Right renal cortex interstitium (tissue), 3 donors: ENCODE measurements at regions not wholly inside any gene's neighbourhood (a gene's known extent, or its start where the extent isn't known, plus 50 kb on each side); places are given as distances from the start of the nearest gene placed in this dataset.

Experiments
- DNase-seq, 3 donors: peaks; one replicate each; pipeline ENCODE4 v3.0.0-alpha.2; 2013; ENCODE audit warnings: low read depth in 3 of 3, low spot score in 2 of 3

DNA sequence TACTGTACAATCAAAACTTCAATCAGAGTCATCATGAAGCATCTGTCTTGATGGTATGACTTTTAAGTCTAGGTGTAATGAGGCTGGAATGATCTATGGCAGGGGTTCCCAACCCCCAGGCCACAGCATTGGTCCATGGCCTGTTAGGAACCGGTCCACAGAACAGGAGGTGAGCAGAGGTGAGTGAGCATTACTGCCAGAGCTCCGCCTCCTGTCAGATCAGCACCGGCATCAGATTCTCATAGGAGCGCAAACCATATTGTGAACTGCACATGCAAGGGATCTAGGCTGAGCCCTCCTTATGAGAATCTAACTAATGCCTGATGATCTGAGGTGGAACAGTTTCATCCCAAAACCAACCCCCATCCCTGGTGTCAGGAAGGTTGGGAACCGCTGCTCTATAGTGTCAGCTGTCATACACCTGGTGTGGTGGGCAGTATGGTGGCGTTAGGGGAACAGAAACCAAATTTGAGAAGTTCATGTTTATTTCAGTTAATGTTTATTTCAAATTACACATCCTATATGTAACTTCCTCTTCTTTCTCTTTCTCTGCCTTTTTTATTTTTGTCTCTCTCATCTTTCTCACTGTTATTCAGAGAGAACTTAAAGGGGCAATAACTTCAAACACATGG, 432.6 kb downstream of the TNS3 start:
- DNase-seq = no peak

DNA sequence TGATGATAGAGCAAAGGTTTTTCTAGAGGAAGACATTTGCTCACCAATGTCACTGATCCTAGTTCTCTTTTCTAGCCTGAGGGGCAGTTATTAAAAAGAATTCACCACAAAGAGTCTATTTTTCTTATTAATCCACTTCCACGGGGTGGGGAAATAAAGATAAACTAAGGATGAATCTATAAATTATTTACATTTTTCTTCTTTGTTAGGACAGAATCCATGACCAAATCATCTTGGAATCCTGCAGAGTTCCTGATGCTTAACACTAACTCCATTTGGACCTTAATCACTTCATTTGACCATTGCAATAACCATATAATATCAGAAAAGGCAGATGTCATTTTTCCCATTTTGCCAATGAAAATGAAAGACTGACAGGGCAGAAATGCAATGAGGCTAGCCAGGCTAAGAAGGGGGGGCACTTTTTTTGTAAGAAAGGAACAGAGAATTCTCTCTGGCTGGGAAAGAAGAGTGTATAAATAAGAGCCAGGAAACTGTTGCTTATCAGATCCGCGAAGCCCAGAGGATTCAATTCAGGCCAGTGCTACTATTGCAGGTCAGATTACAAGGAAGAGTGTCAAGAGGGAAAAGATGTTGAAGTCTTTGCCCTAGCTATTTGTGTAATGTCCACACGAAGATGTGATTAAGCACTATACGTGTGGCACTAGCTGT, 433.2 kb downstream of the TNS3 start:
- no peak for DNase-seq

DNA sequence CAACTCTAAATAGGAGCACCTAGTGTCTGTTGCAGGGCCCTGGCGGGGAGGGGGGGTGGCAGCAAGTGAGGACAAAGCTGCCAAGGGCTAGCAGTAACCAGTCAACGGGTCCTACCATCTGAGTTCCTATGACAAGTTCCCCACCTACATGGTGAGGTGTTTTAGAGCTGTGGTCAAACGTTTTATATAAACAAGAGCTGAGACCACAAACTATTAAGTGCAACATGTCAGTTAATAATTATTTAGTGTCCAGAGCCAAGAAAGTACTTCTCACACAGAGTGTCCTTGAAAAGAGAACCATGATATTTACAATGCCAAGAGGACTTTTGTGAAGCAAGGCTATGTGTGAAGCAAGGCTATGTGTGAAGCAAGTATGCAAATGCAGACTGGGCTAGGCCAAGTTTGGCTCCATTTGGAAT, 434.7 kb downstream of the TNS3 start:
- no peak for DNase-seq

DNA sequence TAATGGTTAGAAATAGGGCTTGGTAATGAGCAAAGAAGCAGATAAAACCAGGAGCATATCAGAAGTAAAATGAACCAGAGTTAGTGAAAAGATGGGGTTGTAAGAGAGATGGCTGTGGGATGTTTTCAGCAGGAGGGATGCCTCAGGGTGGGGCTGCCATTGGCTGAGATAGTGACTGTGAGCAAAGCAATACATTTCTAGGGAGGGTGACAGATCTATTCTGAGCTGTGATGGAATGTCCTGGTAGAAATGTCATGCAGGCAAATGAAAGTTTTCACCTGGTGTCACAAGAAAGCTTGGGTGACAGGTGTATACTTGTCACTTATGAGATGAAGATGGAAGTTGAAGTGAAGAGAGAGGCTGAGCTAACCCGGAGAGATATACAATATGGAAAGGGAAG, 435.9 kb downstream of the TNS3 start:
- no peak for DNase-seq

DNA sequence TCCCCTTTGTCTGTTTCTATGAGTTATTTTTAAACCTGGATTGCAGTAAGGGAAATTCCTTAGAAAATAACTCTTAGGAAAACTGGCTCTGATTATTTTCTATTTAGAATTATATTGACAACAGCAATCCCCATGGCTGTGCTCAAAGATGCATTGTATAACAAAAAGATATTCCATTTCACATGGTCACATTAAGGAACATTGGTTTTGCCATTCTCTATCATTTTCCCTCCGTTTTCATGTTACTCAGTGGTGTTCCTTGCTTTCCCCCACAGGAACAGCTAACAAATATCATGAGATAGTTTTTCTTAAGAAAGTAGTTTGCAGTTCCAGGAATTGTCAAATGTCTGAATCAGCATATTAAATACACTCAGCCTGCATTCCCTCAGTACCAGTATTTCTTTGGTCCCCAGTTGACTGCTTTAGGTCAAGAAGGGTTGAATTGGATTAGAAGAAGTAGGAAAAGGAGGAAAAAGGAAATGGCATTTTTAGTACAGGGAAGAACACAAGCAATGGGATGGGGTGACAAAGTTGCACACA, 436.7 kb downstream of the TNS3 start:
- no peak for DNase-seq

DNA sequence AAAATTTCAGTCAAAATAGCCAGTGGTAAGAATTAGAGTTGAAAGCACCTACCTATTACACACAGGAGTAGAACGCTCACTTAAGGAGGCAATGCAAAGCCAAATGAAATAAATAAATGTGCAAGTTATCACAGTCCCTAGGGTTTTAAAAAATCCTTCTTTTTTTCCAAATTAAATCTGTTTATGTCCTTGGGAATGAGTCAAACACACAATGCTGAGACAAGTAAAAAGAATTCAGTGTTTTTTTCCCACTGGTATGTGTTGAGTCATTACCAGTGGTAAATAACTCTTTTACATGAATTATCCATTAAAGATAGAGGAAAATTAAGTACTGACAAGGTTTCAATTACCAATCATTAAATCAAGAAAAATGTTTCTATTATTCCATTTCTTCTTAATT, 438.6 kb downstream of the TNS3 start:
- no peak for DNase-seq

DNA sequence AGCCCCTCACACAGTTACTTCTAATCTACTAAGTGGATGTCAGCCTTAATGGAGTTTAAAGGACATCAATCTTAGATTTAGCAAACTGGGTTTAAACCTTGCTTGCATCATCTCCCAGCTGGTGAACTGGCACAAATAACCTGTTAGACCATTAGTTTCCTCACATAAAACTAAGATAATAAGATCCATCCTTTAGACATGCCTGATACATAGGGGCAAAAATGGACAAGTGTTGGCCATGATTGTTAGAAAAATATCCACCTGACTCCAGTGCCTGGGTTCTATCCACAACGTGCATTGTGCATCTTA, 439.1 kb downstream of the TNS3 start:
- no peak for DNase-seq

DNA sequence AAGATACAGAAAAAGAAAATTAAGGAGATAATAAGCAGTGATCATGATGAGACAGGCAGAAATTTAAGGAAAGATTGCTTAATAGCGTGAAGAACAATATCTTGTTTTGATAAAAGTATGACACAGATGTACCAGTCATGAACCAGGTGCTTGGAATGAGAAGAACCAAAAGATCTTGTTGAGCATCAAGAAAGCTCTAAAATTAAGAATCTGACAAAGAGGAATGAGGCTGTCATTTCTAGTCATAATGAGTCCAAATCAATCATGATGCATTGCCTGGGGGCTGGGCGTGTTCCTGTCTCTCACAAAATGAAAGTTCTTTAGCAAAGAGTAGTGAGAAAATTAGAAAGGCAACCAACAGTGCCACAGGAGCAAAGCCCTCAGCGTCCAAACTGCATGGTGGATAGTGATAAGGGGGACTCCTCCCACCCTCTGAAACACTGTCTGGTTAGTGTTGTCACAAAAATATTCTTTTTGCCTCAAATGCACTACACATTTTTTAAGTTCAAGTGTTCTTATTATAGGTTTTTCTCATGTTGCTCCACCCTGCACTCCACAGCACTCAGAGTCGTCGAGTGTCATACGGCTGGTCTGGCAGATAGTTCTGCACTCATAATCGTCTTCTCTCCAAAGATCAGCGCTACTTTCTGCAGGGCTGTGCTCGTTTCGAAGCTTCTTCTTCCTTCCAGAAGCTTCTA, 439.6 kb downstream of the TNS3 start:
- DNase-seq = no peak

DNA sequence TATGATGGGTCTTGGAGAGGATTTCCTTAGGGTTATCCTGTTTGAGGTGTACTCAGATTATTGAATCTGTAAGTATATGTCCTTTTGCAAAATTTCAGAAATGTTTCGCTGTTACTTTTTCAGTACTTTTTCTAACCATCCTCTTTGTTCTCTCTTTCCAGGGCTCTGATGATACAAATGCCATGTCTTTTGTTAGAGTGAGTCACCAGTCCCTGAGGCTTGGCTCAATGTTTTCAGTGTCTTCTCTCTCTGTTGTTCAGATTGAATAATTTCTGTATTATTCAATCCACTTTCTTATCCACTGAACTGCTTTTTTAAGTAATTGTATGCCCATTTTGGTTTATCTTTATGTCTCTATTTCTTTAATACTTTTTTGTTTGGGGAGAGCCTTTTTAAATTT, 449.4 kb downstream of the TNS3 start:
- no peak for DNase-seq

DNA sequence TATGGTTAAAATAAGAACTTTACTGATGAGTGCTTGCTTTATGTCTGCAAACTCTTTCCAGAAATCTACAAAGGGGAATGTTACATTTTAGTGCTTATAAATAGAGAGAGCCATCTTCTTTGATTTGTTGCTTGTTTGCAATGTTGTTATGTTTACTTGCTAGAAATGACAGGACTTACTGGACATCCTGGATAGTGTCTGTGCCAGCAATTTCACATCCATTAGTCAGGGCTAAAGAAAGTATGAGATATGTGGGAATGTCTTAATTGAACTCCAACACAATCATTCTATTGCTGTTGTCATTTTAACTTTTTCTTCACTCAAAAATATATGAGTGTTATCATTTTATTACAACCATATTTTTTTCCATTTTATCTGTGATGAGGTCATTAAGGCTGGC, 453.2 kb downstream of the TNS3 start:
- DNase-seq = no peak

DNA sequence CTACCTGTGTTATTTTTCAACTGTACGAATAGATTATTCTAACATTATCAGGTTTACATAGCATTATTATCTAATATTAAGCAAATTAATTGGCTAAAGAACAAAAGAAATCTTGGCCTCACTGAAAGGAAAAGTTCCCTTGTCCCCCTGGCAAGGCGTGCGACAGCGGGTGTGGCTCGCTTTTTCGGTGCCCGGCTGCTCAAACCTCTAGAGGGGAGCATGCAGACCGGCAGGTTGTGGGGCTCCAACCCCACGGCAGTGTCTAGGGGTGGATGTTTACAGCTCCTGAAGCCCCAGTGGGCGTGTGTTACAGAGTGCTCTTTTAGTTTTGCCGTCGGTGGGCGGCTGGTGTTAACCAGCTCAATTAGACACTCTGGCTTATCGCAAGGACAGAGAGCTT, 456.4 kb downstream of the TNS3 start:
- no peak for DNase-seq

DNA sequence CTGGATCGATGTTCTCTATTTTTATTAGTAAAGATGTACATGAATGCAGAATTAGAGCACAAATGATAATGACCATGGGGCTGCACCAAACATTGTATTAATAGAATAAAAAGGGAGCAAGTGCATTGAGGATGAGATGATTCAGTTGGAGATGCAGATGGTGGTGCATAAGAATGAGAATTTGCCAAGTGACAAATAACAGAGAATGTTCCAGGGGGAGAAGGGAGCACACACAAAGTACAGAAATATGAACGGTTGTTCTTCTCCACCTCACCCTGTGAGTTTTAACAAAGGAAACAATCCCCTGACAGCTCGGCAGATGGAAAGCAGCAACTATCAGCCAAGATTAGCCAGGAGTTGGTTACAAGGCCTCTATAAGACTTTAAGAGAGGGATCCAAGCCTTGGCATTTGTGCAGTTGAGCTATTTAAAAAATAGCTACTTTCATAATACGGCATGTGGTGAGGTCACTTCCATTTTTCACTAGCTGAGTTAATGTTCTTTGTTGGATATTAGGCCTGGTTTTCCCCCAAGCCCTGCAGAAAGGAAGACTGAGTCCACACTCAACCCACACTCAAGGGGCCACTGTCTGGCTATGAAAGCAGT, 462.5 kb downstream of the TNS3 start:
- DNase-seq = no peak

DNA sequence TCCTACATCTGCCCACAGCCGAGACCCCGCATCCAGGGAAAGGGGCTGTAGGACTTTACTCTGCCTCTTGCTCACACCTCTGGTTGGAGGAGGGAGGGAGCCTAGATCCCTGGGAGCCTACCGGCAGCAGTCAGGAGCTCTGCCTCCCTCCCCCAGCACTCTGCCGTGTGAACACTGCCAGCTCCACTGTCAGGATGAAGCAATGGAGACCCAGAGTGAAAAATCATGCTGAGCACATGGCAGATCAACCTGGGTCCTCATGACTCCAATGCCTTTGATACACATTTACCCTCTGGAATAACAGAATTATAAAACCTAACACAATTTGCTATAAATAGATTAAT, 477.7 kb downstream of the TNS3 start:
- no peak for DNase-seq

DNA sequence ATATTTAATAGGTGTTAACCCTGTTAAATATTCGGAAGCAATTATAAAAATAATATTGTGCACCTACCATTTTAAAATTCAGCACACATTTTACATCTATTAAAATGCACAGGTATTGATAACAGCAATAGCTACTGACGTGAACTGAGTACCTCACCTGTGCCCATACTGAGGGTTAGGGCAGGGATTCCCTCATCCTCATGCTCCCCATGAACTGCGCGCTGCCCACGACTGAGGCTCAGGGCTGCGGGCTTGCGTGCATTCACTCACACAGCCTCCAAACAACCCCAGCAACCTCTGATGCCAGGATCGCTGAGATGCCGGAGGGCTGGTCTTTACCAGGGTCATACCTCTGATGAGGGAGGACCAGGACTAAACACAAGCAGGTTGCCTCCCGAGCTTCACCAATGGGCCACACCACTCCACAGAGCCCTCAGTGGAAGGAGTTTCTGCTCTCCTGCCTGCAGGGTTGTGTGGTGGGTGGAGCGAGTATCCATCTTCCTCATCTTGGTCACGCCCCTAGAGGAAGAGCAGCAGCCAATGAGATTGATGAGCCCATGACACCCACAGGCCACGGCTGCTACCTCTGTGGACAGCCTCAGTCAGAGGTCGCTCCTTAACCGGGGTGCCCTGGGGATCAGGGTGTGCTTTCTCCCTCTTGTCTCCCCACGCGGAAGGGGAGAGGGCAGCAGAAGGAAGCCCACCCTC, 478.3 kb downstream of the TNS3 start:
- DNase-seq = no peak

DNA sequence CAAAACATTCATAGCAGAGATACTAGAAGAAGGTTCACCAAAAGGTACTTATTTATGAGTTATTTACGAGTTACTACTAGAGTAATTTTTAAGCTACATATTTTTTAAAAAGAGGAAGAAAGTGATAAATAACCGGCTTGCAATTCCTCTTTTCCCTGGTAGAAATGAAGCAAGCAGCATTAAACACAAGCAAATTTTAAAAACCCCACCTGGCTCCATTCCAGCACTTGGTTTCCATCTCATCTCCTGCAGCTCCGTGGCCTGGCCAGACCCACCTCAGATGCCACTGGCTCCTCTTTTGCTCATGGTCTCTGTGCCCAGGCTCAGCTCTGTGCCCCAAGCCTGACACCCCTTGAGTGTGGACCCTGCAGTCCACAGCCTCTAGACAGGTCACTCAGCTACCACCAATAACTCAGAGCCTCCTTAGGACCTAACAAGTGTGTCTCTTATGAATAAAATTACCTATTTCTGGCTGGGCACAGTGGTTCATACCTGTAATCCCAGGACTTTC, 479.5 kb downstream of the TNS3 start:
- no peak for DNase-seq

DNA sequence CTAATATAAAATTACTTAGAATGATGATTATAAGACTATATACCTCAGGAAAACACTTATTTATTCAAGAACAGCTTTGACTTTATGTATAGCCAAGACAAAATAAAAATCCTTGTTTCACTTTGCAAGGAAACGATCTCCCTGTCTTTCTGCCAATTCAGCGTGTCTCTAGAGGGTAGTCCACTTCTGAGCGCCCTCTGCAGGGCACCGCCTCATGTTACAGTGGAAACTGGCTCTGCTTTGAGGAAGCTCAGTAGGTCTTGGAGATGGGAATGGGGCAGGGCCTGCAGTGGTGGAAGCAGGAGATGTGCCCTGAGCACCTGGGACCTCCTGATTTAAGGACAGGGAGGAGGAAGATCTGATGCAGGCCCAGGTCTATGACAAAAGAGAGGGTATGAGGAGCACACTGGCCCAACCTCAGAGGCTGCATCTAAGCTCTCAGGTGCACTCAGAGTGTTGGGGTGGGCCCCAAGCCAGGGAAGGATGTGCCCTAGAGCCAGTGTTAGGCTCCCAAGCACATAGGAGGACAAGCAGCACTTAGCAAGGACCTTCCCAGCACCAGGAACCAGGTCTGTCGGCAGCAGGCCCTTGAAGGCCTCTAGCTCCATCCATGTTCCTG, 481.0 kb downstream of the TNS3 start:
- no peak for DNase-seq

DNA sequence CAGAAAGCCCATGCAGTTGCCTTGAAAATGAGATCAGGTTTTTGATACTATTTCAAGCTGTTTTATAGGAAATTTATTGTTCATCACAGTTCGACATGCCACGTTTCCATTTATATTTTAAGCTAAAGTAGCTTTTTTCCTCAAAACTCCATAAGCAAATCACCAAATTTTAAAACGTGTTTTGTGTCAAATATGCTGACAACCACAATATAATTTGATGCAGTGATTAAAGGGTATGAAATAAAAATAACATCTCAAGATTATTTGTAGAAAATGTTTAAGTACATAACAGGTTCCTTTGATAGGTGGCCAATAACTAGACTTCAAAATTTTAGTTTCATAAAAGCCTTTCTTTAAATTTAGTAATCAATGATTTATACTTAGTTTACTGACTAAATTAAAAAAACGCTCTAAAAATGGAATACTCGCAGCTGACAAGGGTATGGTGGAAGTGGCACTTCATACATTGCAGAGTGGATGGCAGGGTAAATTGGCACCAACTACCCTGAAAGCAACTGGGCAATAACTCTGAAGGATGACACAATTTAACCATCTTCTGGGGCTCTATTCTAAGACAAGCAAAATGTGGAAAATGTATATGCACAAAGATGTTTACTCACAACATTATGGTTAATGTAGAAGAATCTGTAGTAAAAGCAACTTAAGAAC, 481.6 kb downstream of the TNS3 start:
- DNase-seq = no peak

DNA sequence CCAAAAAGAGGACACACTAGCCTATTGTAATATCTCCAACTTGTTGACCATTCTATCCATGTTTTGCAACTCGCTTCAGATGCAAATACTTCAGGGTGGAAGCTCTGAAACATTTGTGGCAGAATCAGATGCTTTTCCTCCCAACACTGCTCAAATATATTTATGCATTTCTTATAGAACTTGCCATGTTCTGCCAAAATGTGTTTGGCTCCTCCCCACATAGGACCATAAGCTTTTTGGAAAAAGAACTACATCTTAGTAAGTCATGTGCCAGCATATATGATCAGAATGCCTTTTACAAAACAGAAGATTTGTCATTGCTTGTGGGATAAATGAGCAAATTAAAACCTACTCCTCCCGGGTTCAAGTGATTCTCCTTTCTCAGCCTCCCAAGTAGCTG, 484.5 kb downstream of the TNS3 start:
- DNase-seq = no peak

DNA sequence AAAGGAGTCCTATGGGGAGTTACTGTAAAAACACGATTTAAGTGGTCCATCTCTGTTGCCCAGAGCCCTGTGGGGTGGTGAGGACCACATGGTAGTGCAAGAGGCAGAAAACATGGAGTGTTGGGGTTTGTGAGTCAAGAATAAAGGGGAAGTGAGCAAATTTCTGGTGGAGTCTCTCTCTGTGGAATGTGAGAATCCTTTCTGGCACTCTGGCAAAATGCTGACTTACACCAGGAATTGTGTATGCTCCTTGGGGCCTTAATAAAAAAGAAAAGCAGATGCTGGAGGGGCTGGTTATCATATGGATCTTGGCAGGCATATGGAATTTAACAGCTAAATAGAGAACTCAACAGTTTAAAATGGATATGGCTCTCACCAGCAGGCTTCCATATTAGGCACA, 486.0 kb downstream of the TNS3 start:
- no peak for DNase-seq

DNA sequence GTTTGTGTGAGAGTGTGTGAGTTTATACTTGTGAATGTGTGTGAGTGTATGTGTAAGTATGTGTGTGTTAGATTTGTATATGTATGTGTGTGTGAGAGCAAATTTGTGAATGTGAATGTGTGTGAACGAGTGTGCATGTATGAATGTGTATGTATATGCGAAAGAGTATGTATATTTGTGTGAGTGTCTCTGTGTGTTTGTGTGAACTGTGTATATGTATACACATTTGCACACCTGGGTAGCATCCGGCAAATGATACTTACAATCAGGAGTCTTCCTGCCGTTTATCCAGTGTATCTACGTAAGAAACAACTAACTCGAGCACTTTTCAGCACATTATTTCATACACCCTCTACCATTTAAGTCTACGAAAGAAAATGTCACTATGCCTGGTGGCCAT, 487.4 kb downstream of the TNS3 start:
- no peak for DNase-seq
